ENCODE measurements at regions not wholly inside any gene's neighbourhood (a gene's known extent, or its start where the extent isn't known, plus 50 kb on each side); places are given as distances from the start of the nearest gene placed in this dataset.
"Not testable (repeated sequence)": the region's sequence is repeated elsewhere in the genome, so short reads cannot be mapped to it uniquely, and the experiment has no call there.

- TF ChIP-seq CTCF (IDR thresholded peaks at IDR 0.05; ENCODE audit: unreplicated experiment): peak; percentile 15
- H3K9me3 Mint-ChIP-seq (ENCODE audit: low read depth, unreplicated experiment); intact Hi-C loops (cut with micrococcal nuclease; ENCODE audit: unreplicated experiment); H3K4me1 Mint-ChIP-seq (ENCODE audit: low read depth, unreplicated experiment); BruUV-seq (replicated peaks); H3K27ac Mint-ChIP-seq (ENCODE audit: unreplicated experiment); H3K36me3 Mint-ChIP-seq (ENCODE audit: insufficient read depth, unreplicated experiment): not testable (repeated sequence)
- peak; percentile 74 for DNase-seq
- CTCF ChIA-PET: interaction anchor here (0.9 kb wide), 1 partner anchor 23 kb away, joined by 3 read pairs; no protein-coding TSS in a partner anchor
- Mint-ChIP-seq H3K4me3 (ENCODE audit: low read depth, unreplicated experiment) (peak overlapping the region; percentile 62), H3K27me3 (ENCODE audit: unreplicated experiment) (peaks cover 14% of the 10 kb centered on the region)
These were observed 116.8 kb upstream of the CDK13 start for GRCh38 chr7:39833180-39833799.

- H3K9me3 Mint-ChIP-seq (ENCODE audit: low read depth, unreplicated experiment); H3K4me1 Mint-ChIP-seq (ENCODE audit: low read depth, unreplicated experiment); BruUV-seq (replicated peaks); intact Hi-C loops (cut with micrococcal nuclease; ENCODE audit: unreplicated experiment); H3K36me3 Mint-ChIP-seq (ENCODE audit: insufficient read depth, unreplicated experiment); H3K27ac Mint-ChIP-seq (ENCODE audit: unreplicated experiment); DNase-seq: not testable (repeated sequence)
- Mint-ChIP-seq H3K27me3 (ENCODE audit: unreplicated experiment) (peaks cover 14% of the 10 kb centered on the region), H3K4me3 (ENCODE audit: low read depth, unreplicated experiment) (peak overlapping the region; percentile 62)
- CTCF ChIA-PET: interaction anchor here (0.9 kb wide), 1 partner anchor 24 kb away, joined by 3 read pairs; no protein-coding TSS in a partner anchor
These were observed 116.0 kb upstream of the CDK13 start for GRCh38 chr7:39833865-39834634.

- H3K4me3 Mint-ChIP-seq (ENCODE audit: low read depth, unreplicated experiment): no peak overlapping the region
- H3K27me3 Mint-ChIP-seq (ENCODE audit: unreplicated experiment): peaks cover 14% of the 10 kb centered on the region
- no peak for TF ChIP-seq CTCF (IDR thresholded peaks at IDR 0.05; ENCODE audit: unreplicated experiment)
- peak; percentile 48 for DNase-seq
- no peaks in the 10 kb centered on the region for H3K9me3 Mint-ChIP-seq (ENCODE audit: low read depth, unreplicated experiment)
- H3K36me3 Mint-ChIP-seq (ENCODE audit: insufficient read depth, unreplicated experiment): no peaks in the 10 kb centered on the region
- intact Hi-C loops (cut with micrococcal nuclease; ENCODE audit: unreplicated experiment): no loop called here
- no peak overlapping the region for H3K27ac Mint-ChIP-seq (ENCODE audit: unreplicated experiment)
- no TSS peak for BruUV-seq (replicated peaks)
- CTCF ChIA-PET: interaction anchor here (0.6 kb wide), 1 partner anchor 64 kb away, joined by 4 read pairs; no protein-coding TSS in a partner anchor
- H3K4me1 Mint-ChIP-seq (ENCODE audit: low read depth, unreplicated experiment): peaks cover 19% of the 10 kb centered on the region
These were observed 111.7 kb upstream of the CDK13 start for GRCh38 chr7:39838326-39838725.

- no peak for TF ChIP-seq CTCF (IDR thresholded peaks at IDR 0.05; ENCODE audit: unreplicated experiment)
- Mint-ChIP-seq H3K9me3 (ENCODE audit: low read depth, unreplicated experiment) (no peaks in the 10 kb centered on the region), H3K27me3 (ENCODE audit: unreplicated experiment) (no peaks in the 10 kb centered on the region), H3K27ac (ENCODE audit: unreplicated experiment) (no peak overlapping the region), H3K4me3 (ENCODE audit: low read depth, unreplicated experiment) (no peak overlapping the region), H3K36me3 (ENCODE audit: insufficient read depth, unreplicated experiment) (no peaks in the 10 kb centered on the region), H3K4me1 (ENCODE audit: low read depth, unreplicated experiment) (peaks cover 2% of the 10 kb centered on the region)
- no TSS peak for BruUV-seq (replicated peaks)
- intact Hi-C loops (cut with micrococcal nuclease; ENCODE audit: unreplicated experiment): no loop called here
- no peak for DNase-seq
- CTCF ChIA-PET: no interaction called here
These were observed 105.0 kb upstream of the CDK13 start for GRCh38 chr7:39845006-39845405.
